ENCODE measurements at regions not wholly inside any gene's neighbourhood (a gene's known extent, or its start where the extent isn't known, plus 50 kb on each side); places are given as distances from the start of the nearest gene placed in this dataset.

DNA sequence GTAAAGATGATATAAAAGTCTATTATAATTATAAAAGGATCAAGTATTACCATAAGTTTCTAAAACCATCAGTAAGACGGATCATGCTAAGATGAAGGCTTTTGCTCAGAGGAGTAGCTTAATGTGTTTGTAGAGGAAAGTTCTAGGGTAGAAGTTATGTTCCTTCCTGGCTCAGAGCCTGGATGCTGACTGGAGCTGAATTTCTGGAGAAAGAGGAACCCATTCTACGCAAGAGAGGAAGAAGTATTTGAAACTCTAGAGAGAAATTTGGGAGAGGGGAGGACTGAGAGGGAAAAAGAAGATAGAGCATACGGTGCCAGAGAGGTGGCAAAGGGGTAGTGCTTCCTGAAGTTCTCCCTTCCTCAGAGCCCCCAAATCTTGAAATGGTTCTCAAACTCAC, 51.4 kb upstream of the SGCG start:
- TF ChIP-seq, protein P1, sequence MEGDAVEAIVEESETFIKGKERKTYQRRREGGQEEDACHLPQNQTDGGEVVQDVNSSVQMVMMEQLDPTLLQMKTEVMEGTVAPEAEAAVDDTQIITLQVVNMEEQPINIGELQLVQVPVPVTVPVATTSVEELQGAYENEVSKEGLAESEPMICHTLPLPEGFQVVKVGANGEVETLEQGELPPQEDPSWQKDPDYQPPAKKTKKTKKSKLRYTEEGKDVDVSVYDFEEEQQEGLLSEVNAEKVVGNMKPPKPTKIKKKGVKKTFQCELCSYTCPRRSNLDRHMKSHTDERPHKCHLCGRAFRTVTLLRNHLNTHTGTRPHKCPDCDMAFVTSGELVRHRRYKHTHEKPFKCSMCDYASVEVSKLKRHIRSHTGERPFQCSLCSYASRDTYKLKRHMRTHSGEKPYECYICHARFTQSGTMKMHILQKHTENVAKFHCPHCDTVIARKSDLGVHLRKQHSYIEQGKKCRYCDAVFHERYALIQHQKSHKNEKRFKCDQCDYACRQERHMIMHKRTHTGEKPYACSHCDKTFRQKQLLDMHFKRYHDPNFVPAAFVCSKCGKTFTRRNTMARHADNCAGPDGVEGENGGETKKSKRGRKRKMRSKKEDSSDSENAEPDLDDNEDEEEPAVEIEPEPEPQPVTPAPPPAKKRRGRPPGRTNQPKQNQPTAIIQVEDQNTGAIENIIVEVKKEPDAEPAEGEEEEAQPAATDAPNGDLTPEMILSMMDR (IDR thresholded peaks at IDR 0.05): no peak
- no peak for TF ChIP-seq POLR2A (IDR thresholded peaks at IDR 0.05)

Data from testis (tissue), 2 donors.